RWPE2 (cell line): ENCODE measurements at regions not wholly inside any gene's neighbourhood (a gene's known extent, or its start where the extent isn't known, plus 50 kb on each side); places are given as distances from the start of the nearest gene placed in this dataset.

ENCODE experiments used
- ATAC-seq: fragments of 200-7000 bp; cut with Tn5 transposase; 3 replicates; pipeline ENCODE4 v1.9.1; 2021; ENCODE audit warnings: low read depth
- DNase-seq: peaks from one replicate; pipeline ENCODE4 v3.0.0-alpha.2; 2020; ENCODE audit warnings: low spot score
- H3K27ac ChIP-seq: fragments of 450-650 bp; 2 replicates; pipeline ENCODE4 v1.5.1; 2017; ENCODE audit warnings: mild to moderate bottlenecking; ENCODE audit not compliant: poor library complexity, severe bottlenecking
- H3K27me3 ChIP-seq: fragments of 250-450 bp; sonication (Bioruptor Pico); 2 replicates; pipeline ENCODE4 v1.5.1; 2021; ENCODE audit warnings: mild to moderate bottlenecking, moderate library complexity; ENCODE audit not compliant: insufficient read depth, poor library complexity, severe bottlenecking
- H3K36me3 ChIP-seq: fragments of 250-450 bp; sonication (Bioruptor Pico); 2 replicates; pipeline ENCODE4 v1.5.1; 2020; ENCODE audit warnings: low read depth, mild to moderate bottlenecking, moderate library complexity
- H3K4me1 ChIP-seq: fragments of 250-450 bp; sonication (Bioruptor Pico); 2 replicates; pipeline ENCODE4 v1.5.1; 2021; ENCODE audit warnings: mild to moderate bottlenecking, moderate library complexity; ENCODE audit not compliant: insufficient read depth, poor library complexity, severe bottlenecking
- H3K4me3 ChIP-seq: fragments of 250-450 bp; sonication (Bioruptor Pico); 2 replicates; pipeline ENCODE4 v1.5.1; 2021; ENCODE audit warnings: mild to moderate bottlenecking, moderate library complexity; ENCODE audit not compliant: severe bottlenecking
- H3K9me3 ChIP-seq: fragments of 250-450 bp; sonication (Bioruptor Pico); 2 replicates; pipeline ENCODE4 v1.5.1; 2021; ENCODE audit warnings: mild to moderate bottlenecking, moderate library complexity; ENCODE audit not compliant: severe bottlenecking
- CTCF ChIP-seq: fragments of 450-650 bp; IDR thresholded peaks from one replicate; pipeline ENCODE4 v1.5.1; 2017; ENCODE audit warnings: mild to moderate bottlenecking, moderate library complexity; ENCODE audit not compliant: poor library complexity, severe bottlenecking

- H3K27me3 ChIP-seq = no peaks in the 10 kb centered on the region
- no peak for TF ChIP-seq CTCF
- no peaks in the 10 kb centered on the region for H3K4me1 ChIP-seq
- no peaks in the 10 kb centered on the region for H3K36me3 ChIP-seq
- ATAC-seq (no peak), DNase-seq (no peak)
- H3K27ac ChIP-seq = no peak overlapping the region
- no peaks in the 10 kb centered on the region for H3K9me3 ChIP-seq
- no peak overlapping the region for H3K4me3 ChIP-seq
Measured at GRCh38 chr18:29009250-29009803, 832.4 kb upstream of the CDH2 start.

- no peak for TF ChIP-seq CTCF
- DNase-seq (no peak), ATAC-seq (no peak)
- H3K27ac ChIP-seq = no peak overlapping the region
- no peaks in the 10 kb centered on the region for H3K4me1 ChIP-seq
- no peak overlapping the region for H3K4me3 ChIP-seq
- no peaks in the 10 kb centered on the region for H3K9me3 ChIP-seq
- no peaks in the 10 kb centered on the region for H3K27me3 ChIP-seq
- no peaks in the 10 kb centered on the region for H3K36me3 ChIP-seq
Measured at GRCh38 chr18:29008809-29009208, 831.9 kb upstream of the CDH2 start.

GRCh38 chr18:29007986-29008654, 831.2 kb upstream of the CDH2 start:
- H3K4me3 ChIP-seq = no peak overlapping the region
- TF ChIP-seq CTCF = no peak
- H3K27ac ChIP-seq = no peak overlapping the region
- H3K4me1 ChIP-seq = no peaks in the 10 kb centered on the region
- no peaks in the 10 kb centered on the region for H3K36me3 ChIP-seq
- no peaks in the 10 kb centered on the region for H3K27me3 ChIP-seq
- DNase-seq = no peak
- ATAC-seq = no peak
- H3K9me3 ChIP-seq = no peaks in the 10 kb centered on the region

- Histone ChIP-seq H3K27me3 (no peaks in the 10 kb centered on the region), H3K4me3 (no peak overlapping the region), H3K9me3 (no peaks in the 10 kb centered on the region), H3K36me3 (no peaks in the 10 kb centered on the region), H3K4me1 (no peaks in the 10 kb centered on the region), H3K27ac (no peak overlapping the region)
- ATAC-seq (no peak), DNase-seq (no peak)
- no peak for TF ChIP-seq CTCF
Measured at GRCh38 chr18:29004921-29005320, 828.0 kb upstream of the CDH2 start.

GRCh38 chr18:29003194-29003593, 826.3 kb upstream of the CDH2 start:
- Histone ChIP-seq H3K27ac (no peak overlapping the region), H3K36me3 (no peaks in the 10 kb centered on the region), H3K27me3 (no peaks in the 10 kb centered on the region), H3K4me1 (no peaks in the 10 kb centered on the region), H3K9me3 (no peaks in the 10 kb centered on the region), H3K4me3 (no peak overlapping the region)
- ATAC-seq = no peak
- TF ChIP-seq CTCF = no peak
- DNase-seq = no peak
